Thymus (tissue), 11 donors: ENCODE measurements at regions not wholly inside any gene's neighbourhood (a gene's known extent, or its start where the extent isn't known, plus 50 kb on each side); places are given as distances from the start of the nearest gene placed in this dataset.
"Not testable (repeated sequence)": the region's sequence is repeated elsewhere in the genome, so short reads cannot be mapped to it uniquely, and the experiment has no call there.

Experiments used
- DNase-seq, 9 donors: peaks; one replicate each; pipeline ENCODE4 v3.0.0-alpha.2; 2013; ENCODE audit warnings: low spot score in 9 of 9, low read depth in 6 of 9, missing footprints in 1 of 9
- H3K27ac ChIP-seq, 2 donors: one replicate each; pipeline ENCODE4 v1.5.1; 2013; ENCODE audit warnings: control low read depth in 1 of 2, low read depth in 1 of 2, low read length in 1 of 2, mild to moderate bottlenecking in 1 of 2, moderate library complexity in 1 of 2
- H3K27me3 ChIP-seq, 2 donors: one replicate each; pipeline ENCODE4 v1.5.1; 2013; ENCODE audit warnings: low read length in 1 of 2; ENCODE audit not compliant: control insufficient read depth in 2 of 2, insufficient read depth in 1 of 2
- H3K36me3 ChIP-seq, 2 donors: one replicate each; pipeline ENCODE4 v1.5.1; 2013; ENCODE audit warnings: low read length in 1 of 2, mild to moderate bottlenecking in 1 of 2, moderate library complexity in 1 of 2; ENCODE audit not compliant: control insufficient read depth in 2 of 2, insufficient read depth in 2 of 2
- H3K4me1 ChIP-seq, 2 donors: one replicate each; pipeline ENCODE4 v1.5.1; 2013; ENCODE audit warnings: low read length in 2 of 2; ENCODE audit not compliant: control insufficient read depth in 2 of 2, insufficient read depth in 2 of 2
- H3K4me3 ChIP-seq, 2 donors: one replicate each; pipeline ENCODE4 v1.5.1; 2013; ENCODE audit warnings: low read length in 2 of 2, control low read depth in 1 of 2, mild to moderate bottlenecking in 1 of 2
- H3K9me3 ChIP-seq, 2 donors: one replicate each; pipeline ENCODE4 v1.5.1; 2013; ENCODE audit warnings: low read length in 1 of 2, mild to moderate bottlenecking in 1 of 2; ENCODE audit not compliant: control insufficient read depth in 2 of 2, insufficient read depth in 1 of 2
- WGBS: extraction: QIAGEN DNeasy Blood & Tissue Kit; methylation state at CpG from one replicate; pipeline ENCODE4 v1.1.7; 2013; 5-methylcytosine and 5-hydroxymethylcytosine counted together
- donor health status: healthy.

- 94% methylated on average over 3 of the region's 3 CpGs for whole genome bisulfite sequencing
- not testable (repeated sequence) for H3K27me3 ChIP-seq, H3K36me3 ChIP-seq, DNase-seq, H3K9me3 ChIP-seq, H3K4me1 ChIP-seq, H3K4me3 ChIP-seq, H3K27ac ChIP-seq
Measured at GRCh38 chr4:118435415-118435814, 82.6 kb upstream of the PRSS12 start.

GRCh38 chr4:118442115-118442837 lies 89.5 kb upstream of the PRSS12 start:
- whole genome bisulfite sequencing, result 94% methylated on average over 8 of the region's 8 CpGs
- H3K4me1 ChIP-seq, H3K27me3 ChIP-seq, H3K27ac ChIP-seq, DNase-seq, H3K4me3 ChIP-seq, H3K36me3 ChIP-seq, H3K9me3 ChIP-seq: not testable (repeated sequence)

DNA sequence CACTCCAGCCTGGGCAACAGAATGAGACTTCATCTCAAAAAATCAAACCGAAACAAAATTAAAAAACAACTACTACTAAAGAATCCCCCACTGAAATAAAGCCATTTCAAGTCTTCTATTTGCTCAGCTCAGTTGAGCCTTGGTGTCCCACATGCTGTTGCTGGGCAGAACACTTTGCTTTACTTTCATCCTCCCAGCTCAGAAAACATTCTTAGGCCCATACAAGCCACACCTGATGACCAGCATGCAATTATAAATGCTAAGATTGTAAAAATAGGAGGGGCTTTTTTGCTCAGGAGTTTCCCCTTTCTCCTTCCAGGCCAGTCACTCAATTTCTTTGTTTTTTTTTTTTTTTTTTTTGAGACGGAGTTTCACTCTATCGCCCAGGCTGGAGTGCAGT lies 94.6 kb upstream of the PRSS12 start:
- 93% methylated on average over 3 of the region's 3 CpGs for WGBS

GRCh38 chr4:118454857-118455256 lies 102.1 kb upstream of the PRSS12 start:
- WGBS, result 88% methylated on average over 1 of the region's 1 CpG
- not testable (repeated sequence) for H3K9me3 ChIP-seq, H3K4me3 ChIP-seq, H3K27ac ChIP-seq, H3K36me3 ChIP-seq, H3K4me1 ChIP-seq, DNase-seq, H3K27me3 ChIP-seq

More for the DNA sequence above, 94.6 kb upstream of the PRSS12 start:
- not testable (repeated sequence) for H3K27ac ChIP-seq, H3K36me3 ChIP-seq, H3K27me3 ChIP-seq, H3K9me3 ChIP-seq, DNase-seq, H3K4me1 ChIP-seq, H3K4me3 ChIP-seq

- 94% methylated on average over 5 of the region's 5 CpGs for WGBS
- not testable (repeated sequence) for H3K27me3 ChIP-seq
Measured at GRCh38 chr4:118461435-118461834, 108.6 kb upstream of the PRSS12 start.

GRCh38 chr4:118465831-118466230 lies 113.0 kb upstream of the PRSS12 start:
- not testable (repeated sequence) for H3K27ac ChIP-seq, H3K27me3 ChIP-seq, H3K4me3 ChIP-seq, H3K9me3 ChIP-seq, H3K4me1 ChIP-seq, DNase-seq, H3K36me3 ChIP-seq
- WGBS, result 85% methylated on average over 2 of the region's 2 CpGs

More at GRCh38 chr4:118461435-118461834, 108.6 kb upstream of the PRSS12 start:
- not testable (repeated sequence) for H3K4me3 ChIP-seq, H3K9me3 ChIP-seq, H3K36me3 ChIP-seq, H3K4me1 ChIP-seq, H3K27ac ChIP-seq, DNase-seq

DNA sequence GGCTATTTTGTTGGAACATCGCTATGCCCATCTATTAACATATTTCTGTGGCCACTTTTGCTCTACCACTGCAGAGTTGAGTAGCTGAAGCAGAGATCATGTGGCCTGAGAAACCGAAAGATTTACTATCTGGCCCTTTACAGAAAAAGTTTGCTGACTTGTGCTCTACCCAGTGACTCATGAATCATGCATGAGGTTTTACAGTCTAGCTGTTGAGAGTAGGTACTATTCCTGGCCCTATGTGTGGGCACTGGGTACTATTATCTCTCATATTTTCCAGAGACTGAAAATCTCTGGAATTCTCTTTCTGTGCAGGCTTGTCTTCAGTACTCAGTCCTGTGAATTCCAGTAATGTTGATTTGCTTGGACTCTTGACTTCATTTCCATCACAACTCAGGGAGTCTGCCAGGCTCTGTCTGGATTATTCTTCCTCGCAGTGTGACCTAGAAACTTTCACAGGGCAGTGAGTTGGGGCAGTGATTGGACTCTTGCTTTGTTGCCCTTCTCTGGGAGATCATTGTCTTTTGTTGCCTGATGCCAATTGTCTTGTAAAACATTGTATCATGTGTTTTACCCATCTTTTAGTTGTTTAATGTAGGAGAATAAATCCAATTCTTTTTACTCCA lies 121.3 kb upstream of the PRSS12 start:
- H3K36me3 ChIP-seq, H3K27ac ChIP-seq, H3K4me3 ChIP-seq, DNase-seq, H3K4me1 ChIP-seq, H3K27me3 ChIP-seq, H3K9me3 ChIP-seq: not testable (repeated sequence)
- 91% methylated on average over 3 of the region's 3 CpGs for WGBS

- not testable (repeated sequence) for DNase-seq, H3K4me3 ChIP-seq, H3K4me1 ChIP-seq, H3K36me3 ChIP-seq, H3K27ac ChIP-seq, H3K27me3 ChIP-seq, H3K9me3 ChIP-seq
Measured at GRCh38 chr4:118474771-118475170, 122.0 kb upstream of the PRSS12 start.

- not testable (repeated sequence) for H3K27me3 ChIP-seq, DNase-seq, H3K4me1 ChIP-seq, H3K36me3 ChIP-seq, H3K4me3 ChIP-seq, H3K9me3 ChIP-seq, H3K27ac ChIP-seq
- 97% methylated on average over 3 of the region's 3 CpGs for WGBS
Measured at GRCh38 chr4:118475901-118476300, 123.1 kb upstream of the PRSS12 start.
